ENCODE measurements at regions not wholly inside any gene's neighbourhood (a gene's known extent, or its start where the extent isn't known, plus 50 kb on each side); places are given as distances from the start of the nearest gene placed in this dataset.

DNA sequence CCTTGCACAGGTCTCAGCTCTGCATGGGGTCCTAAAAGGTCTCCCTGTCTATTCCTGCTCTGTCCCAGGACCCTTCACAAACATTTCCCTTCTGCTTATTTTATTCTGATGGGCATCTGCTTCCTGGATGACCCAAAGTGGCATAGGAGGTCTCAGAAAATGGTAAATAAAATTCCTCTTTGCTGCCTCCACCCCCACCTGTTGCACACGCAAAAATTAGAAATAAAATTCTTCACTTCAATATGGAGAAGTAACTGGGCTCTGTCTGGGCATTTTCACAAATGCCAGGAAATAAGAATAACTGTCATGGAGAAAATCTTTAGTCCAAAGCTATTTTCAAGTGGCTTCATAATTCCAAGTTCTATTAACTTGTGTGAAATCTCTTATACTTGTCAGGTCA is 106.6 kb upstream of the MAP1B start:
- peaks cover 5% of the 10 kb centered on the region for H3K4me1 ChIP-seq
- no peak overlapping the region for H3K27ac ChIP-seq
- WGBS, result 84% methylated on average over 1 of the region's 1 CpG
- H3K9me3 ChIP-seq, result no peaks in the 10 kb centered on the region
- no peak overlapping the region for H3K4me3 ChIP-seq
- no peak for TF ChIP-seq POLR2AphosphoS5 (IDR thresholded peaks at IDR 0.05)
- TF ChIP-seq, protein P1, sequence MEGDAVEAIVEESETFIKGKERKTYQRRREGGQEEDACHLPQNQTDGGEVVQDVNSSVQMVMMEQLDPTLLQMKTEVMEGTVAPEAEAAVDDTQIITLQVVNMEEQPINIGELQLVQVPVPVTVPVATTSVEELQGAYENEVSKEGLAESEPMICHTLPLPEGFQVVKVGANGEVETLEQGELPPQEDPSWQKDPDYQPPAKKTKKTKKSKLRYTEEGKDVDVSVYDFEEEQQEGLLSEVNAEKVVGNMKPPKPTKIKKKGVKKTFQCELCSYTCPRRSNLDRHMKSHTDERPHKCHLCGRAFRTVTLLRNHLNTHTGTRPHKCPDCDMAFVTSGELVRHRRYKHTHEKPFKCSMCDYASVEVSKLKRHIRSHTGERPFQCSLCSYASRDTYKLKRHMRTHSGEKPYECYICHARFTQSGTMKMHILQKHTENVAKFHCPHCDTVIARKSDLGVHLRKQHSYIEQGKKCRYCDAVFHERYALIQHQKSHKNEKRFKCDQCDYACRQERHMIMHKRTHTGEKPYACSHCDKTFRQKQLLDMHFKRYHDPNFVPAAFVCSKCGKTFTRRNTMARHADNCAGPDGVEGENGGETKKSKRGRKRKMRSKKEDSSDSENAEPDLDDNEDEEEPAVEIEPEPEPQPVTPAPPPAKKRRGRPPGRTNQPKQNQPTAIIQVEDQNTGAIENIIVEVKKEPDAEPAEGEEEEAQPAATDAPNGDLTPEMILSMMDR (IDR thresholded peaks at IDR 0.05), result no peak
- no peak for TF ChIP-seq POLR2A (IDR thresholded peaks at IDR 0.05)
- TF ChIP-seq EP300 (IDR thresholded peaks at IDR 0.05), result no peak
- no peaks in the 10 kb centered on the region for H3K36me3 ChIP-seq
- H3K27me3 ChIP-seq, result no peaks in the 10 kb centered on the region
- DNase-seq (ENCODE audit: low spot score in 2 of 2), result no peak

DNA sequence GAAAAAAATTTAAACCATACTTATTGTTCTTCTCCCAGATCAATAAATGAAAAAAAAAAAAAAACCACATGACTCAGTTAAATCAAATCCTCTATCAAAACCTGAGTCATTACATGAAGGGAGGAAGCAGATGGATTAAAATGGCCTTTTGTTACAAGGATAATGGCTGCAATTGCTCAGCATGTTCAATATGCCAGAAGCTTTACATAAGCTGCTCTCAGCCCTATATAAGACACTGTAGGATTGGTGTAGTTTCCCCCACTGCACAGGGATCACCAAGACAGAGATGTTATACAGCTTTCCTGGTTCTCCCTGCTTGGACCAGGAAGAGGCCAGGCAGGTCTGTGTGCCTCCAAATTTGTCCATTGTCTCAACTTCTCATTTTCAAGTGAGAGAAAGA is 101.6 kb upstream of the MAP1B start:
- H3K27me3 ChIP-seq, result no peaks in the 10 kb centered on the region
- H3K9me3 ChIP-seq, result no peaks in the 10 kb centered on the region
- TF ChIP-seq, protein P1 (IDR thresholded peaks at IDR 0.05), result no peak
- TF ChIP-seq EP300 (IDR thresholded peaks at IDR 0.05) (no peak), POLR2A (IDR thresholded peaks at IDR 0.05) (no peak), POLR2AphosphoS5 (IDR thresholded peaks at IDR 0.05) (no peak)
- H3K36me3 ChIP-seq, result no peaks in the 10 kb centered on the region
- no peak overlapping the region for H3K27ac ChIP-seq
- no peaks in the 10 kb centered on the region for H3K4me1 ChIP-seq
- no peak for DNase-seq (ENCODE audit: low spot score in 2 of 2)
- H3K4me3 ChIP-seq, result no peak overlapping the region

DNA sequence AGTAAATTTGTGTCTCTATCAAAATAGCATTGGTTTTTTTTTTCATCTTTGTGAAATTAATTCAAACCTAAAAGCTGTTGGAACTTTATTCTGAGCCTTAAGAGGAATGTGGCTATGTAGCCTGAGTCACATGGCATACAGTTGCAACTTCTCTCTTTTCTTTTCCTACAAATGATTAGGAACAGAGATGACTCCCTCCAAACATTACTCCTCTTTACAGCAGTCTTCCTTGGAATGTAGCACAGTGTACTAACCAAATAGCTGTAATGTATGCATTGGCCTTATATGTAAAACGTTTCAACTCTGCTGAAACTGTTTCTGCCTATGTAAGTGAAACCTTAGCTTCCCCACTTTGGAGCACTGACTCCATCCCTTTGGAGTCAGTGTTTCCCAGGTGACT is 100.9 kb upstream of the MAP1B start:
- TF ChIP-seq, protein P1 (IDR thresholded peaks at IDR 0.05), result no peak
- TF ChIP-seq POLR2A (IDR thresholded peaks at IDR 0.05) (no peak), POLR2AphosphoS5 (IDR thresholded peaks at IDR 0.05) (no peak), EP300 (IDR thresholded peaks at IDR 0.05) (no peak)
- Histone ChIP-seq H3K4me1 (no peaks in the 10 kb centered on the region), H3K4me3 (no peak overlapping the region), H3K36me3 (no peaks in the 10 kb centered on the region), H3K9me3 (no peaks in the 10 kb centered on the region), H3K27ac (no peak overlapping the region), H3K27me3 (no peaks in the 10 kb centered on the region)
- WGBS, result 27% methylated on average over 1 of the region's 1 CpG
- no peak for DNase-seq (ENCODE audit: low spot score in 2 of 2)

DNA sequence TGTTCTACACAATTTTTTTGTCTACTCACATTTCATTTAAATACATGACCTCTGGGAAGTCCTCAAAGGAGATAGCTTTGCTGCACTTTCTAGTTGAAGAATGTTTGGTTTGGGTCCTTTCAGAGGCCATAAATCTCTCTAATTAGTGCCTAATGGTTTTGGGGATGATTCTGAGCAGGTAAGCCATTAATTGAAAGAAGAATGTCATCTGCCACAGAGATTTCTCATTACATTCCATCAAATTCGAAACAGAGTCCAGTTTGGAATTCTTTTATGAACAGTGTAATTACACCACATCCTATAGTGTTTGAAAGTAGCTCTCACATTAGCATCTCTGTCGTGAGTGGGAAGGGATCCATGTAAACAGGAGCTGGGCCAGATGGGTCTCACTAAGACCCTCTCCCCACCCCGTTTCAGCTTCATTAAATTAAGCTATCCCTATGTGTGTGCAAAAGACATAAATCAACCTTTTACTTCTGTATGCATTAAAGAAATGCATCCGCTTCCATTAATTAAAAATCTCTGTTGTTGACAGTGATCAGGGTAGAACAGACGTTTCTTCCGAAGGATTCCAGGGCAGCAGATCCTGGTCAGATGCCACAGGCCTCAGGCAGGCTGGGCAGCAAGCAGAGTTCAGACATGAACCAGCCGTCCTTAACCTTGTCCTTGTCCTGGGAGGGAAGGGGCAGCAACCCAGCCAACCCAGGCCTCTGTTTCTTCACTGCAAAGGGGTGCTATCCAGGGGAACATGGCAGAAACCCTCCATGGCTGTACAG is 99.8 kb upstream of the MAP1B start:
- H3K4me1 ChIP-seq, result peaks cover 3% of the 10 kb centered on the region
- H3K27ac ChIP-seq, result no peak overlapping the region
- H3K27me3 ChIP-seq, result no peaks in the 10 kb centered on the region
- TF ChIP-seq POLR2AphosphoS5 (IDR thresholded peaks at IDR 0.05), result no peak
- TF ChIP-seq, protein P1 (IDR thresholded peaks at IDR 0.05), result no peak
- TF ChIP-seq POLR2A (IDR thresholded peaks at IDR 0.05), result no peak
- no peak for TF ChIP-seq EP300 (IDR thresholded peaks at IDR 0.05)
- H3K9me3 ChIP-seq, result no peaks in the 10 kb centered on the region
- H3K4me3 ChIP-seq, result no peak overlapping the region
- DNase-seq (ENCODE audit: low spot score in 2 of 2), result no peak
- no peaks in the 10 kb centered on the region for H3K36me3 ChIP-seq
- WGBS, result 68% methylated on average over 7 of the region's 7 CpGs

DNA sequence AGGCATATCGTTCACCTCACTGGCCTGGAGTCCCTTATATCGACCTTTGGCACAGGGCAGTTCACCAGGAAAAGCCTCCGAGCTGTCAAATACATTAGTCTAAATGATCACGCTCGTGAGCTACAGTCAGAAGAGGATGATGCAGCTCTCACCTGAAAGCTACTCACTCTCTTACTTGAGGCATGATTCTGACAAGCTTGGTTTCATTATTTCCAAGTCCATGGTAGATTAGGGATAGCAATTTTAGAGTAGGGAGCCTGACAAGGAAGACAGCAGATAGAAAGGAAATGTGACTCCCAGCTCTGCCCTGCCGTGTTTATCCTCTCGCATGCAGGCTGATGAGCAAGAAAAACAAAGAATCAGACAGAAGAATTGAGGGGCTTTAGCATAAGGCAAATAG is 98.0 kb upstream of the MAP1B start:
- Histone ChIP-seq H3K36me3 (no peaks in the 10 kb centered on the region), H3K4me3 (no peak overlapping the region), H3K27me3 (no peaks in the 10 kb centered on the region), H3K27ac (no peak overlapping the region), H3K9me3 (no peaks in the 10 kb centered on the region), H3K4me1 (peaks cover 3% of the 10 kb centered on the region)
- WGBS, result 84% methylated on average over 7 of the region's 7 CpGs
- TF ChIP-seq EP300 (IDR thresholded peaks at IDR 0.05), result no peak
- no peak for DNase-seq (ENCODE audit: low spot score in 2 of 2)

DNA sequence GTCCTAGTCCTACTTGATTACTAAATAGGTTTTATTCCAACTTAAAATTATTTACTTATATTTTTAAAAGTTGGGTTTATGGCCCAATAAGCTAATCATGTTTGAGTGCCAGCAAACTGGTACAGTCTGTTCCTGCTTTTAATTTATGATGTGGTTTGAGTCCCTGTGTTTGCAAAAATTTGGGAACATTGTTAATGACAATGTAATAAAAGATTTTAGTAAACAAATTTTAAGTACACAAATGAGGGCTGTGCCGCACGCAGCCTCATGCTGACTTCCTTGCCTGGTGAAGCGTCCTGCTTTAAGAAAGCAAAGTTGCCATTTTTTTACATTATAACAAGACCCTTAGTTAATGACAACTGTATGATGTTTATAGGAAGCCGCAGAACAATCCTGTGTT is 96.8 kb upstream of the MAP1B start:
- Histone ChIP-seq H3K27me3 (no peaks in the 10 kb centered on the region), H3K27ac (peak overlapping the region; percentile 50), H3K4me1 (peaks cover 9% of the 10 kb centered on the region), H3K4me3 (no peak overlapping the region), H3K9me3 (no peaks in the 10 kb centered on the region), H3K36me3 (no peaks in the 10 kb centered on the region)
- DNase-seq (ENCODE audit: low spot score in 2 of 2), result no peak
- no peak for TF ChIP-seq POLR2A (IDR thresholded peaks at IDR 0.05)
- TF ChIP-seq, protein P1 (IDR thresholded peaks at IDR 0.05), result no peak
- no peak for TF ChIP-seq EP300 (IDR thresholded peaks at IDR 0.05)
- no peak for TF ChIP-seq POLR2AphosphoS5 (IDR thresholded peaks at IDR 0.05)
- 67% methylated on average over 4 of the region's 4 CpGs for WGBS

Measured in suprapubic skin (tissue), 4 donors.